Thyroid gland (tissue), 4 donors: ENCODE measurements at regions not wholly inside any gene's neighbourhood (a gene's known extent, or its start where the extent isn't known, plus 50 kb on each side); places are given as distances from the start of the nearest gene placed in this dataset.

Source experiments
- CTCF ChIP-seq, 6 experiments: fragments of 200-600 bp in 3 of 6; fragments of 450-650 bp in 3 of 6; sonication (generic) in 3 of 6; IDR thresholded peaks; one replicate each; pipeline ENCODE4 v1.5.1; 2016 to 2019; ENCODE audit warnings: antibody characterized with exemption in 6 of 6, mild to moderate bottlenecking in 2 of 6, inconsistent platforms in 1 of 6, moderate library complexity in 1 of 6
- POLR2A ChIP-seq, 2 donors: fragments of 450-650 bp; IDR thresholded peaks; one replicate each; pipeline ENCODE4 v1.6.1; 2017; ENCODE audit warnings: antibody characterized with exemption in 2 of 2, mild to moderate bottlenecking in 2 of 2, moderate library complexity in 1 of 2

GRCh38 chr22:49132009-49132408 lies 695.7 kb downstream of the BRD1 start:
- TF ChIP-seq CTCF (IDR thresholded peaks at IDR 0.05): no peak
- TF ChIP-seq POLR2A (IDR thresholded peaks at IDR 0.05): no peak
